Nephron (organoid): ENCODE measurements at regions not wholly inside any gene's neighbourhood (a gene's known extent, or its start where the extent isn't known, plus 50 kb on each side); places are given as distances from the start of the nearest gene placed in this dataset.
A peak's percentile ranks its signal among the peaks of the same experiment; 100 is the strongest.
"Not testable (repeated sequence)": the region's sequence is repeated elsewhere in the genome, so short reads cannot be mapped to it uniquely, and the experiment has no call there.

Experiments used
- H3K27ac Mint-ChIP-seq, 3 experiments: 2 replicates each; pipeline ENCODE4 v1.8.0; 2020; ENCODE audit warnings: mixed read lengths in 3 of 3, mild to moderate bottlenecking in 2 of 3, moderate library complexity in 1 of 3
- H3K27me3 Mint-ChIP-seq: 2 replicates; pipeline ENCODE4 v1.8.0; 2021; ENCODE audit warnings: low read depth, mild to moderate bottlenecking, moderate library complexity, mixed read lengths
- H3K36me3 Mint-ChIP-seq: 2 replicates; pipeline ENCODE4 v1.8.0; 2020; ENCODE audit warnings: low read depth, mixed read lengths
- H3K4me1 Mint-ChIP-seq: 2 replicates; pipeline ENCODE4 v1.8.0; 2020; ENCODE audit warnings: mixed read lengths
- H3K4me3 Mint-ChIP-seq, 3 experiments: 2 replicates each; pipeline ENCODE4 v1.8.0; 2020; ENCODE audit warnings: mild to moderate bottlenecking in 3 of 3, mixed read lengths in 3 of 3, moderate library complexity in 2 of 3
- H3K9me3 Mint-ChIP-seq: 2 replicates; pipeline ENCODE4 v1.8.0; 2020; ENCODE audit warnings: mixed read lengths
- TF ChIP-seq, protein P1 (sequence below), 3 experiments: fragments of 200-600 bp; sonication (generic); IDR thresholded peaks; one replicate each; pipeline ENCODE4 v1.5.0; 2021; ENCODE audit warnings: antibody characterized with exemption in 3 of 3; ENCODE audit not compliant: unreplicated experiment in 3 of 3

- peaks cover 4% of the 10 kb centered on the region for H3K9me3 Mint-ChIP-seq
- H3K36me3 Mint-ChIP-seq: no peaks in the 10 kb centered on the region
- peaks cover 16% of the 10 kb centered on the region for H3K4me1 Mint-ChIP-seq
- H3K27ac Mint-ChIP-seq: no peak overlapping the region
- H3K27me3 Mint-ChIP-seq: no peaks in the 10 kb centered on the region
- no peak overlapping the region for H3K4me3 Mint-ChIP-seq
- TF ChIP-seq, protein P1, sequence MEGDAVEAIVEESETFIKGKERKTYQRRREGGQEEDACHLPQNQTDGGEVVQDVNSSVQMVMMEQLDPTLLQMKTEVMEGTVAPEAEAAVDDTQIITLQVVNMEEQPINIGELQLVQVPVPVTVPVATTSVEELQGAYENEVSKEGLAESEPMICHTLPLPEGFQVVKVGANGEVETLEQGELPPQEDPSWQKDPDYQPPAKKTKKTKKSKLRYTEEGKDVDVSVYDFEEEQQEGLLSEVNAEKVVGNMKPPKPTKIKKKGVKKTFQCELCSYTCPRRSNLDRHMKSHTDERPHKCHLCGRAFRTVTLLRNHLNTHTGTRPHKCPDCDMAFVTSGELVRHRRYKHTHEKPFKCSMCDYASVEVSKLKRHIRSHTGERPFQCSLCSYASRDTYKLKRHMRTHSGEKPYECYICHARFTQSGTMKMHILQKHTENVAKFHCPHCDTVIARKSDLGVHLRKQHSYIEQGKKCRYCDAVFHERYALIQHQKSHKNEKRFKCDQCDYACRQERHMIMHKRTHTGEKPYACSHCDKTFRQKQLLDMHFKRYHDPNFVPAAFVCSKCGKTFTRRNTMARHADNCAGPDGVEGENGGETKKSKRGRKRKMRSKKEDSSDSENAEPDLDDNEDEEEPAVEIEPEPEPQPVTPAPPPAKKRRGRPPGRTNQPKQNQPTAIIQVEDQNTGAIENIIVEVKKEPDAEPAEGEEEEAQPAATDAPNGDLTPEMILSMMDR (IDR thresholded peaks at IDR 0.05; ENCODE audit: unreplicated experiment in 3 of 3): no peak
These were observed 261.5 kb downstream of the ADGRL2 start for GRCh38 chr1:82062206-82062605.

DNA sequence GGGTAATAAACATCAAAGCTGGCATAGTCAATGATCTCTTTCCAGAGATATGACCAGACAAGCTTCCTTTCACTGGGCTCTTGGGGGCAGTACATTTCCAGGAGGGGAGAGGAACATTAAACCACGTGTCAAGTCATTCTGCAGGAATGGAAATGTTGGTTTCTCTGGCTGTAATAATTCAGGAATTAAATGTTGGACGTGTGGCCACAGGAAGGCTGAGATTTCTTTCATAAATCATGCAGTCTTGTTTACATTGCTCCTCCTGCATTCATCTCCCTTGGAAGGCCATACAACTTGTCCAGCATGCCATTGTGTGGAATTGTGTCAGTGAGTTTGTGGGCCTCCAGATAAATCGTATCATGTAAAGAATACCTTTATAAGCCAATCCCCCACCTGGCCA lies 259.2 kb downstream of the ADGRL2 start:
- H3K36me3 Mint-ChIP-seq: no peaks in the 10 kb centered on the region
- H3K4me3 Mint-ChIP-seq: no peak overlapping the region
- H3K27me3 Mint-ChIP-seq: no peaks in the 10 kb centered on the region
- peak overlapping the region in 1 of 3 experiments; percentile 45 for H3K27ac Mint-ChIP-seq
- TF ChIP-seq, protein P1 (IDR thresholded peaks at IDR 0.05; ENCODE audit: unreplicated experiment in 3 of 3): peak in 1 of 3 experiments; percentile 15
- peaks cover 15% of the 10 kb centered on the region for H3K4me1 Mint-ChIP-seq
- H3K9me3 Mint-ChIP-seq: peaks cover 25% of the 10 kb centered on the region

DNA sequence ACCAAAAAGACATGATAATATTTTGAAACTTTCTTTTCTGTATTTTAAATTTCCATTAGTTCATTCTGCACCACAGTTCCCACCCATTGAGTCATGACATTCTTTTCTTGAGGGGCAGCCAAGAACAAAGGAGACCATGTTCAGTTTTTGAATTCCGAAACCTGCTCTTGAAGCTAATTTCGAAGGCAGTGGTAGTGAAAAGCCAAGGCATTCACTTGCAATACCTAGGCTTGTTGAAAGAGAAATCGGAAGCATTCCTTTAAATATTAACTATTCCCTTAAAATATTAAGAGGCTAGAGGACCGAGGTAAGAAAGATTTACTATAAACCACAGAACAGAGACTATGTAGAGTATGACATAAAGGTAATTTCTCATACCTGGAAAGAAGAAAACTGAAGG lies 256.3 kb downstream of the ADGRL2 start:
- no peak overlapping the region for H3K4me3 Mint-ChIP-seq
- no peaks in the 10 kb centered on the region for H3K27me3 Mint-ChIP-seq
- H3K4me1 Mint-ChIP-seq: no peaks in the 10 kb centered on the region
- H3K9me3 Mint-ChIP-seq: peaks cover 37% of the 10 kb centered on the region
- TF ChIP-seq, protein P1 (IDR thresholded peaks at IDR 0.05; ENCODE audit: unreplicated experiment in 3 of 3): no peak
- H3K36me3 Mint-ChIP-seq: no peaks in the 10 kb centered on the region
- H3K27ac Mint-ChIP-seq: peak overlapping the region in 1 of 3 experiments; percentile 52

- not testable (repeated sequence) for H3K36me3 Mint-ChIP-seq, H3K27ac Mint-ChIP-seq, H3K27me3 Mint-ChIP-seq, H3K4me1 Mint-ChIP-seq, H3K4me3 Mint-ChIP-seq
- peaks cover 39% of the 10 kb centered on the region for H3K9me3 Mint-ChIP-seq
These were observed 254.6 kb downstream of the ADGRL2 start for GRCh38 chr1:82055375-82055774.

DNA sequence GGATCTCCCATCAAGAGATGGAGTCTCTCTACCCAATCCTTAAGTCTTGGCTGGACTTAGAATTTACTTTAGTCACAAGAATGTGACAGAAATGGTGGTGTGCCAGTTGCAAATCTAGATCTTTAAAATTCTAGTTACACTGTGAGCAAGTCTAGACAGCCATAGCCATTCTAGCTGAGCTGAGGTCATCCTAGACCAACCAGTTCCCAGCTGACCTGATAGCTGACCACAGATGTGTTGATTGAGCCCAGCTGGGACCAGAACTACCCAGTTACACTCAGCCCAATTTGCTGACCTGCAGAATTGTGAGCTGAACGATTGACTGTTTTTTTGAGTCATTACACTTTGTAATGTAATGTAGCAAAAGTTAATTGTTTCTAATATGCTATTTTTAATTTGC lies 251.8 kb downstream of the ADGRL2 start:
- H3K4me3 Mint-ChIP-seq: no peak overlapping the region
- peaks cover 35% of the 10 kb centered on the region for H3K9me3 Mint-ChIP-seq
- no peaks in the 10 kb centered on the region for H3K4me1 Mint-ChIP-seq
- H3K36me3 Mint-ChIP-seq: no peaks in the 10 kb centered on the region
- no peak overlapping the region for H3K27ac Mint-ChIP-seq
- TF ChIP-seq, protein P1 (IDR thresholded peaks at IDR 0.05; ENCODE audit: unreplicated experiment in 3 of 3): no peak
- H3K27me3 Mint-ChIP-seq: peaks cover 5% of the 10 kb centered on the region

DNA sequence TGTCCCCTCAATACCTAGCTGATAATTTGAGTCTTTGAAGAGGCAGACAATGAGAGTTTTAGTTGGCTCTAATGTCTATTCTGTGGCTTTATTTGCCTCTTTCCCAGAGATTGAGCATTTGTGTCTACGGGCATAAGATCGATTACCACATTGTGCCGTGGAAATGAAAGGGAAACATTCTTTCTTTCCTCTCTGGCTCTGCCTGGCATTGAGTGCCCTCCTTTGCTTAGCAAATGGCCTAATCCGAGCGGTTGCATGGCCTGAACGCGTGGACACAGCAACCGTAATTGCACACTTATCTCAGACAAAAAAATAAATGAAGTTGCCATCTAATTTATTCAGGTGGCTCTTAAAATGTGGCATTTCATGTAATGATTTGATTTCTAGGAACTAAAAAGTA lies 247.9 kb downstream of the ADGRL2 start:
- Mint-ChIP-seq H3K27ac (no peak overlapping the region), H3K36me3 (no peaks in the 10 kb centered on the region), H3K9me3 (peaks cover 2% of the 10 kb centered on the region), H3K4me1 (peaks cover 18% of the 10 kb centered on the region), H3K4me3 (no peak overlapping the region), H3K27me3 (peaks cover 5% of the 10 kb centered on the region)
- TF ChIP-seq, protein P1 (IDR thresholded peaks at IDR 0.05; ENCODE audit: unreplicated experiment in 3 of 3): no peak
